OCI-LY7 (cell line): ENCODE measurements at regions not wholly inside any gene's neighbourhood (a gene's known extent, or its start where the extent isn't known, plus 50 kb on each side); places are given as distances from the start of the nearest gene placed in this dataset.

Experiments
- EZH2phosphoT487 ChIP-seq: fragments of 200-600 bp; sonication (generic); IDR thresholded peaks from 2 replicates; pipeline ENCODE4 v1.6.1; 2018; ENCODE audit warnings: low read depth, borderline replicate concordance, mild to moderate bottlenecking, mixed run types, antibody characterized with exemption, low read length, moderate library complexity, mixed read lengths
- TF ChIP-seq, protein P1 (sequence below): fragments of 200-600 bp; sonication (generic); conservative IDR thresholded peaks from 2 replicates; pipeline ENCODE4 v1.5.1; 2014; ENCODE audit warnings: mild to moderate bottlenecking, antibody characterized with exemption, low read length, moderate library complexity, mixed read lengths

DNA sequence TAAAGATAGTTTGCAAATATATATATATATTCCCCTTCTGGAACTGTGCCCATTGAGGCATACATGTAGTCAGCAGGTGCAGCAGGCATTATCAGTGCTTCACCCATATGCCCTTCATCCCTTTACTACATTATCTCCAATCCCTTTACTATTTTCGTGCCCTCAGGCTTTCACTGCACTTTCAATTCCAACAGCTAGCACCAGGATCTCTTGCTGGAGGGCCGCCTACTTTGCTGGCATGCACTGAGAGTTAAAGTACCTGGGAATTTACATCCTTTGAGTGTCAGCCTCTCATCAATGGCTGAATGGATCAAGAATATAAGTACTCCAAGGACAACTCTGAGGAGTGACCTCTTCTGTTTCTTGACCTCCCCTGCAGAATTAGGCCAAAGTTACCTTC, 222.1 kb upstream of the CFAP20DC start:
- TF ChIP-seq, protein P1, sequence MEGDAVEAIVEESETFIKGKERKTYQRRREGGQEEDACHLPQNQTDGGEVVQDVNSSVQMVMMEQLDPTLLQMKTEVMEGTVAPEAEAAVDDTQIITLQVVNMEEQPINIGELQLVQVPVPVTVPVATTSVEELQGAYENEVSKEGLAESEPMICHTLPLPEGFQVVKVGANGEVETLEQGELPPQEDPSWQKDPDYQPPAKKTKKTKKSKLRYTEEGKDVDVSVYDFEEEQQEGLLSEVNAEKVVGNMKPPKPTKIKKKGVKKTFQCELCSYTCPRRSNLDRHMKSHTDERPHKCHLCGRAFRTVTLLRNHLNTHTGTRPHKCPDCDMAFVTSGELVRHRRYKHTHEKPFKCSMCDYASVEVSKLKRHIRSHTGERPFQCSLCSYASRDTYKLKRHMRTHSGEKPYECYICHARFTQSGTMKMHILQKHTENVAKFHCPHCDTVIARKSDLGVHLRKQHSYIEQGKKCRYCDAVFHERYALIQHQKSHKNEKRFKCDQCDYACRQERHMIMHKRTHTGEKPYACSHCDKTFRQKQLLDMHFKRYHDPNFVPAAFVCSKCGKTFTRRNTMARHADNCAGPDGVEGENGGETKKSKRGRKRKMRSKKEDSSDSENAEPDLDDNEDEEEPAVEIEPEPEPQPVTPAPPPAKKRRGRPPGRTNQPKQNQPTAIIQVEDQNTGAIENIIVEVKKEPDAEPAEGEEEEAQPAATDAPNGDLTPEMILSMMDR, result no peak
- no peak for TF ChIP-seq EZH2phosphoT487
